K562 (cell line): ENCODE measurements at regions not wholly inside any gene's neighbourhood (a gene's known extent, or its start where the extent isn't known, plus 50 kb on each side); places are given as distances from the start of the nearest gene placed in this dataset.

Experiments used
- ATAC-seq: fragments of 200-7000 bp; cut with Tn5 transposase; 3 replicates; pipeline ENCODE4 v1.9.1; 2020; ENCODE audit warnings: moderate library complexity
- BruUV-seq: library from RNA; stranded (reverse); fragments of 400-500 nt; replicated peaks from 2 replicates; lab custom pipeline; 2021; lab: Mats Ljungman, UMichigan
- CTCF ChIA-PET: fragments of 300-600 bp; formaldehyde crosslinking; extraction: SDS; loops from one replicate; lab custom pipeline; 2021; ENCODE audit warnings: low intra/inter-chr PET ratio; lab: Yijun Ruan, JAX
- POLR2A ChIA-PET: fragments of 300-600, 350-650 bp; sonication (Branson Sonifier 250); formaldehyde crosslinking; extraction: SDS; loops from one replicate; lab custom pipeline; 2021; ENCODE audit warnings: antibody characterized with exemption, inconsistent platforms; lab: Yijun Ruan, JAX
- DNase-seq, 4 experiments: peaks; one replicate each; pipeline versions ENCODE4 v3.0.0 to v3.0.0-alpha.2; 2011 to 2018; ENCODE audit warnings: low spot score in 3 of 4, mixed read lengths in 3 of 4; ENCODE audit errors: extremely low read depth in 1 of 4
- FAIRE-seq: peaks from 2 replicates; lab custom pipeline; 2011; peaks lifted over from hg19 to GRCh38; lab: Jason Lieb, UNC
- H2AFZ ChIP-seq: 2 replicates; pipeline ENCODE4 v1.6.0; 2011; ENCODE audit warnings: low read depth, low read length, control low read depth, inconsistent platforms
- H3K27ac ChIP-seq: fragments of 200-600 bp; 3 replicates; pipeline ENCODE4 v1.8.0; 2011; ENCODE audit warnings: low read depth, mild to moderate bottlenecking, control low read depth, inconsistent platforms, low read length, moderate library complexity, mixed read lengths; ENCODE audit errors: extremely low read depth
- H3K27me3 ChIP-seq, 2 experiments: fragments of 300-600 bp in 1 of 2; 2 replicates in 1 of 2; 3 replicates in 1 of 2; pipeline versions ENCODE4 v1.6.0 to v1.8.0; 2011; ENCODE audit warnings: inconsistent platforms in 2 of 2, low read length in 2 of 2, mild to moderate bottlenecking in 1 of 2, mixed read lengths in 1 of 2, moderate library complexity in 1 of 2; ENCODE audit not compliant: control insufficient read depth in 2 of 2, insufficient read depth in 2 of 2
- H3K36me3 ChIP-seq: fragments of 300-600 bp; 3 replicates; pipeline ENCODE4 v1.8.0; 2011; ENCODE audit warnings: mild to moderate bottlenecking, low read length, inconsistent platforms; ENCODE audit not compliant: control insufficient read depth, insufficient read depth
- H3K4me1 ChIP-seq, 2 experiments: fragments of 200-600 bp in 1 of 2; replicated peaks in 1 of 2; 2 replicates in 1 of 2; 3 replicates in 1 of 2; pipeline versions ENCODE4 v1.5.1 to v1.8.0; 2011; ENCODE audit warnings: inconsistent platforms in 2 of 2, low read length in 2 of 2, mild to moderate bottlenecking in 1 of 2, mixed read lengths in 1 of 2, moderate library complexity in 1 of 2; ENCODE audit not compliant: control insufficient read depth in 2 of 2, insufficient read depth in 2 of 2
- H3K4me2 ChIP-seq: 2 replicates; pipeline ENCODE4 v1.6.1; 2011; ENCODE audit warnings: low read length, control low read depth, inconsistent platforms, mixed read lengths; ENCODE audit not compliant: insufficient read depth
- H3K4me3 ChIP-seq: fragments of 200-600 bp; sonication (generic), shearing (Covaris generic); 2 replicates; pipeline ENCODE4 v1.5.1; 2016; ENCODE audit warnings: control low read depth, inconsistent platforms
- H3K79me2 ChIP-seq: fragments of 200-600 bp; 3 replicates; pipeline ENCODE4 v1.8.0; 2011; ENCODE audit warnings: low read length, inconsistent platforms; ENCODE audit not compliant: control insufficient read depth, insufficient read depth
- H3K9ac ChIP-seq, 2 experiments: 2 replicates each; pipeline versions ENCODE4 v1.6.0 to v1.6.1; 2011; ENCODE audit warnings: low read depth in 2 of 2, low read length in 2 of 2, control low read depth in 1 of 2, inconsistent platforms in 1 of 2, mild to moderate bottlenecking in 1 of 2, mixed read lengths in 1 of 2; ENCODE audit not compliant: insufficient read depth in 1 of 2
- H3K9me1 ChIP-seq: one replicate; pipeline ENCODE4 v1.6.0; 2011; ENCODE audit warnings: inconsistent platforms, mild to moderate bottlenecking, low read length, moderate library complexity; ENCODE audit not compliant: control insufficient read depth, insufficient read depth
- H3K9me3 ChIP-seq: replicated peaks from 2 replicates; pipeline ENCODE4 v1.5.1; 2011; ENCODE audit warnings: low read depth, low read length, inconsistent platforms; ENCODE audit not compliant: control insufficient read depth, insufficient read depth
- H4K20me1 ChIP-seq: replicated peaks from 2 replicates; pipeline ENCODE4 v1.6.1; 2011; ENCODE audit warnings: low read length, inconsistent platforms, mixed read lengths; ENCODE audit not compliant: control insufficient read depth, insufficient read depth
- FOS ChIP-seq: IDR thresholded peaks from 3 replicates; pipeline ENCODE4 v1.6.1; 2011; ENCODE audit not compliant: insufficient read length; ENCODE audit errors: extremely low read depth
- HDAC8 ChIP-seq: fragments of 450-650 bp; IDR thresholded peaks from 2 replicates; pipeline ENCODE4 v1.6.1; 2016; ENCODE audit warnings: mild to moderate bottlenecking, missing genetic modification characterization, moderate library complexity, missing compliant biosample characterization
- MEF2D ChIP-seq: conservative IDR thresholded peaks from 2 replicates; pipeline ENCODE4 v1.6.1; 2016; ENCODE audit warnings: low read depth, missing genetic modification characterization, missing compliant biosample characterization
- PBX2 ChIP-seq, 2 experiments: IDR thresholded peaks in 1 of 2; conservative IDR thresholded peaks in 1 of 2; 2 replicates each; pipeline ENCODE4 v1.6.1; 2016; ENCODE audit warnings: low read depth in 2 of 2, mild to moderate bottlenecking in 1 of 2, missing compliant biosample characterization in 1 of 2, missing genetic modification characterization in 1 of 2, moderate library complexity in 1 of 2
- SREBF2 ChIP-seq: sonication (generic); formaldehyde crosslinking; IDR thresholded peaks from 2 replicates; pipeline ENCODE4 v1.4.0; 2020; ENCODE audit warnings: mild to moderate bottlenecking, missing genetic modification reagents
- SUPT5H ChIP-seq: fragments of 450-650 bp; IDR thresholded peaks from 2 replicates; pipeline ENCODE4 v1.6.1; 2016
- TAF9B ChIP-seq: fragments of 450-650 bp; IDR thresholded peaks from 2 replicates; pipeline ENCODE4 v1.6.1; 2018; ENCODE audit warnings: mild to moderate bottlenecking; ENCODE audit not compliant: partially characterized antibody
- TFAM ChIP-seq: fragments of 250-450 bp; sonication (Bioruptor Pico); conservative IDR thresholded peaks from 2 replicates; pipeline ENCODE4 v1.5.0; 2021; ENCODE audit warnings: mild to moderate bottlenecking, moderate library complexity
- TRIM28 ChIP-seq: fragments of 450-650 bp; IDR thresholded peaks from 2 replicates; pipeline ENCODE4 v1.6.1; 2017
- ZHX1 ChIP-seq: fragments of 150-350 bp; conservative IDR thresholded peaks from 2 replicates; pipeline ENCODE4 v1.6.1; 2014; ENCODE audit warnings: low read length
- ZMIZ1 ChIP-seq, 2 experiments: fragments of 150-350 bp in 1 of 2; IDR thresholded peaks; 2 replicates each; pipeline ENCODE4 v1.6.1; 2012 to 2016; ENCODE audit warnings: low read depth in 2 of 2, low read length in 2 of 2, mild to moderate bottlenecking in 1 of 2, moderate library complexity in 1 of 2
- ZNF175 ChIP-seq: fragments of 200-800 bp; sonication (Bioruptor generic); IDR thresholded peaks from 2 replicates; pipeline ENCODE4 v1.6.1; 2016; ENCODE audit warnings: low read depth, mild to moderate bottlenecking, missing genetic modification characterization, missing compliant biosample characterization
- ZNF253 ChIP-seq: fragments of 250-450 bp; sonication (Bioruptor Pico); conservative IDR thresholded peaks from 2 replicates; pipeline ENCODE4 v1.6.1; 2021; ENCODE audit warnings: mild to moderate bottlenecking
- ZNF785 ChIP-seq: fragments of 250-450 bp; sonication (Bioruptor Pico); IDR thresholded peaks from 2 replicates; pipeline ENCODE4 v1.4.0; 2020; ENCODE audit warnings: mild to moderate bottlenecking
- ZSCAN29 ChIP-seq: fragments of 450-650 bp; IDR thresholded peaks from 2 replicates; pipeline ENCODE4 v1.6.1; 2017
- WGBS: fragments of 100-300 bp; shearing (Covaris generic); methylation state at CpG from one replicate; pipeline ENCODE4 v1.1.6; 2016; ENCODE audit warnings: low coverage, mixed read lengths; ENCODE audit not compliant: insufficient coverage; ENCODE audit errors: missing lambda C conversion rate; 5-methylcytosine and 5-hydroxymethylcytosine counted together
- in situ Hi-C: fragments of 300-500 bp; cut with MboI; formaldehyde crosslinking; loops from 4 replicates; pipeline ENCODE4 v1.15.0; 2018; ENCODE audit warnings: inconsistent platforms, mixed read lengths
- intact Hi-C: fragments of 100-400 bp; cut with micrococcal nuclease; formaldehyde crosslinking; loops from 2 replicates; pipeline ENCODE4 v1.14.2; 2022

DNA sequence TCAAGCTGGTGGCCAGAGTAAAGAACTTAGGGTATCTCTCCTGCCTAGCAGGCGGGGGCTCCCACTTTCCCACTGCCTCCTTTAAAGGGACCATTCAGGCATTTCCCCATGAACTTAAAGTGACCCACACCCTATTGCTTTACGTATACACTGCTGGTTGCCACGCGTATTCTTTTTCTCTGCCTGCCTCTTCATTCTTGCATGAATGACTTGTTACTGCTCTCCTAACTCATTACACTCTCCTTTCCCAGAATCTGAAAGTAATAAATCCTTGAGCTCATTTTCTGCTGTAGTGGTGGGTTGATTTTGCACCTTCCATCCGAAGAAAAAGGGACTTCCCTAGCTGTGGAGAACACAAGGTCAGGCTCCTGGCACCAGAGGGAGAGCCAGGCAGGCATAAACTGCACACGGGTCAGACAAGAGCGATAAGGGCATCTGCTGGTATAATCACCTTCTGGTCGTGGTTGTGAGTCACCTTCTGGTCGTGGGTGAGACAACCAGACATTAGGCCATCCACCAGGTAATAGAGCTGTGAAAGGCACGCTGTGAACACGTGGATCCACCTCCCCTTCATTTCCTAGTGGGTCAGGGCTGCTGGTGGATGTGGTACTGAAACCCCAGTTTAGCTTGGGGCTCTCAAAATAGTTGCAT, 950.3 kb downstream of the SOCS6 start:
- no peaks in the 10 kb centered on the region for H3K4me1 ChIP-seq
- H4K20me1 ChIP-seq: no peaks in the 10 kb centered on the region
- BruUV-seq: no TSS peak
- no peak for FAIRE-seq
- no peaks in the 10 kb centered on the region for H3K9me3 ChIP-seq
- no peaks in the 10 kb centered on the region for H3K9me1 ChIP-seq
- POLR2A ChIA-PET: no interaction called here
- no peak for DNase-seq
- H3K79me2 ChIP-seq: no peaks in the 10 kb centered on the region
- H3K27me3 ChIP-seq: no peaks in the 10 kb centered on the region
- no peak overlapping the region for H3K9ac ChIP-seq
- H3K4me3 ChIP-seq: no peak overlapping the region
- in situ Hi-C loops: no loop called here
- H3K36me3 ChIP-seq: no peaks in the 10 kb centered on the region
- no peak overlapping the region for H2AFZ ChIP-seq
- ATAC-seq: no peak
- WGBS: 2% methylated on average over 6 of the region's 11 CpGs
- H3K4me2 ChIP-seq: no peak overlapping the region
- CTCF ChIA-PET: no interaction called here
- H3K27ac ChIP-seq: no peak overlapping the region
- intact Hi-C loops: no loop called here
- TF ChIP-seq ZNF175 (CRISPR knock-in tag) (no peak), SUPT5H (no peak), TRIM28 (no peak), FOS (no peak), HDAC8 (tag) (no peak), ZHX1 (no peak), TAF9B (no peak), PBX2 (CRISPR knock-in tag; IDR thresholded peaks at IDR 0.05; ENCODE audit: low read depth) (no peak), PBX2 (tag; conservative IDR thresholded peaks at IDR 0.05; ENCODE audit: low read depth) (no peak), MEF2D (no peak), ZMIZ1 (IDR thresholded peaks at IDR 0.05; ENCODE audit: low read depth in 2 of 2, low read length in 2 of 2) (no peak), SREBF2 (no peak), ZSCAN29 (no peak), ZNF785 (no peak), TFAM (CRISPR knock-in tag) (no peak), ZNF253 (CRISPR knock-in tag) (no peak)
